OCI-LY3 (cell line): ENCODE measurements at regions not wholly inside any gene's neighbourhood (a gene's known extent, or its start where the extent isn't known, plus 50 kb on each side); places are given as distances from the start of the nearest gene placed in this dataset.

Experiments
- EZH2phosphoT487 ChIP-seq: fragments of 200-600 bp; shearing (Covaris generic); IDR thresholded peaks from 2 replicates; pipeline ENCODE4 v1.6.1; 2018; ENCODE audit warnings: antibody characterized with exemption, mixed run types, low read depth
- TF ChIP-seq, protein P1 (sequence below): fragments of 200-600, 300-600 bp; sonication (generic); IDR thresholded peaks from 2 replicates; pipeline ENCODE4 v1.5.1; 2014; ENCODE audit warnings: antibody characterized with exemption, low read length, low read depth

DNA sequence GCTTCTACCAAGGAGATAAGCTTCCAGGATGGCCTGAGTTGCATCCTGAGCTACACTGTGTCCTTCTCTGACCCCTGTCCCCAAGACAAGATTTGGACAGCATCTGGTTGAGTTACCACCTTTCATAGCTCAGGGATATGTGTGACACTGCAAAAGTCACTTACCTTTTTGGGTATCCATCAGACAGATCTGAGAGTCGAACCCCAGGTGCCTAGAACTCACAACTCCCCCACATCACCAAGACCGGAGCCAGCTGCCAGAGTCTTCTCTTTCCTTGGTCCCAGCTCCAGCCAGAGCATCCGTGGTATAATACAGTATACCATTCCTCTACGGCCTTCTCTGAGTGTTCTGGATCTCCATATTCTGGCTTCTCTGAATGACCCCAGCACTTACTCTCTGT is 133.0 kb downstream of the CD83 start:
- TF ChIP-seq, protein P1, sequence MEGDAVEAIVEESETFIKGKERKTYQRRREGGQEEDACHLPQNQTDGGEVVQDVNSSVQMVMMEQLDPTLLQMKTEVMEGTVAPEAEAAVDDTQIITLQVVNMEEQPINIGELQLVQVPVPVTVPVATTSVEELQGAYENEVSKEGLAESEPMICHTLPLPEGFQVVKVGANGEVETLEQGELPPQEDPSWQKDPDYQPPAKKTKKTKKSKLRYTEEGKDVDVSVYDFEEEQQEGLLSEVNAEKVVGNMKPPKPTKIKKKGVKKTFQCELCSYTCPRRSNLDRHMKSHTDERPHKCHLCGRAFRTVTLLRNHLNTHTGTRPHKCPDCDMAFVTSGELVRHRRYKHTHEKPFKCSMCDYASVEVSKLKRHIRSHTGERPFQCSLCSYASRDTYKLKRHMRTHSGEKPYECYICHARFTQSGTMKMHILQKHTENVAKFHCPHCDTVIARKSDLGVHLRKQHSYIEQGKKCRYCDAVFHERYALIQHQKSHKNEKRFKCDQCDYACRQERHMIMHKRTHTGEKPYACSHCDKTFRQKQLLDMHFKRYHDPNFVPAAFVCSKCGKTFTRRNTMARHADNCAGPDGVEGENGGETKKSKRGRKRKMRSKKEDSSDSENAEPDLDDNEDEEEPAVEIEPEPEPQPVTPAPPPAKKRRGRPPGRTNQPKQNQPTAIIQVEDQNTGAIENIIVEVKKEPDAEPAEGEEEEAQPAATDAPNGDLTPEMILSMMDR = no peak
- TF ChIP-seq EZH2phosphoT487 = no peak
